H9 (cell line): ENCODE measurements at regions not wholly inside any gene's neighbourhood (a gene's known extent, or its start where the extent isn't known, plus 50 kb on each side); places are given as distances from the start of the nearest gene placed in this dataset.

Experiments used
- DNase-seq: peaks from one replicate; pipeline ENCODE4 v3.0.0-alpha.2; 2017
- H2AFZ ChIP-seq: one replicate; pipeline ENCODE4 v1.6.1; 2013; ENCODE audit warnings: mild to moderate bottlenecking, low read length, control low read depth, moderate library complexity
- H2AK5ac ChIP-seq: 2 replicates; pipeline ENCODE4 v1.6.1; 2013; ENCODE audit warnings: low read length, control low read depth, mixed read lengths; ENCODE audit not compliant: insufficient read length
- H2BK120ac ChIP-seq: one replicate; pipeline ENCODE4 v1.6.1; 2013; ENCODE audit warnings: low read depth, mild to moderate bottlenecking, low read length, control low read depth, inconsistent platforms; ENCODE audit not compliant: poor library complexity, severe bottlenecking
- H2BK12ac ChIP-seq: 2 replicates; pipeline ENCODE4 v1.6.1; 2013; ENCODE audit warnings: low read length, control low read depth, mixed read lengths, low read depth; ENCODE audit not compliant: insufficient read length
- H2BK15ac ChIP-seq: 2 replicates; pipeline ENCODE4 v1.6.1; 2013; ENCODE audit warnings: low read depth, low read length, control low read depth
- H2BK20ac ChIP-seq: one replicate; pipeline ENCODE4 v1.6.1; 2013; ENCODE audit warnings: low read depth, mild to moderate bottlenecking, low read length, control low read depth, inconsistent platforms; ENCODE audit not compliant: poor library complexity, severe bottlenecking
- H2BK5ac ChIP-seq: 2 replicates; pipeline ENCODE4 v1.6.1; 2013; ENCODE audit warnings: low read length, control low read depth, mixed read lengths; ENCODE audit not compliant: insufficient read length
- H3K14ac ChIP-seq: 2 replicates; pipeline ENCODE4 v1.6.1; 2013; ENCODE audit warnings: low read length, control low read depth; ENCODE audit not compliant: insufficient read depth
- H3K18ac ChIP-seq: 2 replicates; pipeline ENCODE4 v1.6.1; 2013; ENCODE audit warnings: low read depth, mild to moderate bottlenecking, mixed read lengths, low read length, control low read depth; ENCODE audit not compliant: insufficient read length
- H3K23ac ChIP-seq: 2 replicates; pipeline ENCODE4 v1.6.1; 2013; ENCODE audit warnings: low read length, control low read depth, mixed read lengths, low read depth; ENCODE audit not compliant: insufficient read length
- H3K23me2 ChIP-seq: 2 replicates; pipeline ENCODE4 v1.6.1; 2013; ENCODE audit warnings: low read depth, mild to moderate bottlenecking, mixed read lengths, low read length, control low read depth; ENCODE audit not compliant: insufficient read length, poor library complexity, severe bottlenecking
- H3K27ac ChIP-seq: 2 replicates; pipeline ENCODE4 v1.5.1; 2013; ENCODE audit warnings: low read length, control low read depth, mixed read lengths, low read depth; ENCODE audit not compliant: insufficient read length
- H3K27me3 ChIP-seq: 2 replicates; pipeline ENCODE4 v1.6.1; 2013; ENCODE audit warnings: low read length, control low read depth, inconsistent platforms; ENCODE audit not compliant: insufficient read depth
- H3K4ac ChIP-seq: 2 replicates; pipeline ENCODE4 v1.6.1; 2013; ENCODE audit warnings: low read depth, mild to moderate bottlenecking, control low read depth, inconsistent platforms, low read length, moderate library complexity
- H3K4me1 ChIP-seq: 2 replicates; pipeline ENCODE4 v1.6.1; 2013; ENCODE audit warnings: low read length, control low read depth, inconsistent platforms; ENCODE audit not compliant: insufficient read depth
- H3K4me2 ChIP-seq: 2 replicates; pipeline ENCODE4 v1.6.1; 2013; ENCODE audit warnings: low read length, control low read depth, mixed read lengths; ENCODE audit not compliant: insufficient read length, insufficient read depth
- H3K56ac ChIP-seq: 2 replicates; pipeline ENCODE4 v1.6.1; 2013; ENCODE audit warnings: low read depth, mild to moderate bottlenecking, mixed read lengths, low read length, control low read depth; ENCODE audit not compliant: insufficient read length
- H3K79me1 ChIP-seq: 2 replicates; pipeline ENCODE4 v1.6.1; 2013; ENCODE audit warnings: low read depth, mild to moderate bottlenecking, moderate library complexity, low read length, control low read depth, inconsistent platforms; ENCODE audit not compliant: insufficient read depth, poor library complexity, severe bottlenecking
- H3K79me2 ChIP-seq: 2 replicates; pipeline ENCODE4 v1.6.1; 2013; ENCODE audit warnings: low read length, control low read depth, inconsistent platforms; ENCODE audit not compliant: insufficient read depth
- H3K9ac ChIP-seq: 2 replicates; pipeline ENCODE4 v1.6.1; 2013; ENCODE audit warnings: low read length, control low read depth, mixed read lengths; ENCODE audit not compliant: insufficient read length; ENCODE audit errors: extremely low read depth
- H3K9me3 ChIP-seq: one replicate; pipeline ENCODE4 v1.6.1; 2013; ENCODE audit warnings: low read depth, low read length, inconsistent platforms; ENCODE audit not compliant: control insufficient read depth
- H3T11ph ChIP-seq: one replicate; pipeline ENCODE4 v1.6.1; 2013; ENCODE audit warnings: mild to moderate bottlenecking, low read length, control low read depth, inconsistent platforms
- H4K20me1 ChIP-seq: one replicate; pipeline ENCODE4 v1.6.1; 2013; ENCODE audit not compliant: control insufficient read depth, insufficient read length, insufficient read depth
- H4K5ac ChIP-seq: 2 replicates; pipeline ENCODE4 v1.6.1; 2013; ENCODE audit warnings: low read depth, mild to moderate bottlenecking, mixed read lengths, low read length, control low read depth; ENCODE audit not compliant: insufficient read length
- H4K8ac ChIP-seq: replicated peaks from 2 replicates; pipeline ENCODE4 v1.6.1; 2013; ENCODE audit warnings: low read length, control low read depth, mixed read lengths, low read depth; ENCODE audit not compliant: insufficient read length
- H4K91ac ChIP-seq: 2 replicates; pipeline ENCODE4 v1.6.1; 2013; ENCODE audit warnings: low read depth, mild to moderate bottlenecking, moderate library complexity, mixed read lengths, low read length, control low read depth; ENCODE audit not compliant: insufficient read length
- H3K27ac Mint-ChIP-seq, 3 experiments: 2 replicates in 2 of 3; 3 replicates in 1 of 3; pipeline ENCODE4 v1.8.0; 2020 to 2021; ENCODE audit warnings: mixed read lengths in 3 of 3, mild to moderate bottlenecking in 1 of 3, moderate library complexity in 1 of 3
- H3K27me3 Mint-ChIP-seq: 2 replicates; pipeline ENCODE4 v1.8.0; 2021; ENCODE audit warnings: low read depth, mild to moderate bottlenecking, moderate library complexity, mixed read lengths
- H3K36me3 Mint-ChIP-seq, 3 experiments: 2 replicates in 2 of 3; 3 replicates in 1 of 3; pipeline ENCODE4 v1.8.0; 2020 to 2021; ENCODE audit warnings: low read depth in 3 of 3, mixed read lengths in 3 of 3; ENCODE audit not compliant: insufficient read depth in 1 of 3
- H3K4me1 Mint-ChIP-seq, 2 experiments: 2 replicates each; pipeline ENCODE4 v1.8.0; 2020; ENCODE audit warnings: mixed read lengths in 2 of 2
- H3K4me3 Mint-ChIP-seq, 2 experiments: 2 replicates in 1 of 2; 3 replicates in 1 of 2; pipeline ENCODE4 v1.8.0; 2020 to 2021; ENCODE audit warnings: mild to moderate bottlenecking in 2 of 2, mixed read lengths in 2 of 2, moderate library complexity in 1 of 2
- H3K9me3 Mint-ChIP-seq, 2 experiments: 2 replicates in 1 of 2; 3 replicates in 1 of 2; pipeline ENCODE4 v1.8.0; 2020; ENCODE audit warnings: mild to moderate bottlenecking in 2 of 2, mixed read lengths in 2 of 2, moderate library complexity in 1 of 2
- CTCF ChIP-seq: fragments of 200-600 bp; sonication (generic); conservative IDR thresholded peaks from 3 replicates; pipeline ENCODE4 v1.8.0; 2021; ENCODE audit warnings: antibody characterized with exemption, mild to moderate bottlenecking
- WGBS: extraction: QIAGEN DNeasy Blood & Tissue Kit; methylation state at CpG from one replicate; pipeline ENCODE4 v1.1.7; 2013; ENCODE audit warnings: missing lambda C conversion rate, low lambda C conversion rate, mixed read lengths; ENCODE audit not compliant: insufficient read length; ENCODE audit errors: extremely low coverage; 5-methylcytosine and 5-hydroxymethylcytosine counted together

- no peak overlapping the region for H2BK12ac ChIP-seq
- H3K9me3 ChIP-seq = peaks cover 9% of the 10 kb centered on the region
- no peak for TF ChIP-seq CTCF
- H3K4me1 Mint-ChIP-seq = no peaks in the 10 kb centered on the region
- H3K4me3 Mint-ChIP-seq = no peak overlapping the region
- peaks cover 9% of the 10 kb centered on the region for H3K27me3 Mint-ChIP-seq
- DNase-seq = no peak
- no peaks in the 10 kb centered on the region for H4K20me1 ChIP-seq
- H2BK5ac ChIP-seq = no peak overlapping the region
- no peak overlapping the region for H4K5ac ChIP-seq
- no peak overlapping the region for H3K4ac ChIP-seq
- no peak overlapping the region for H3K27ac Mint-ChIP-seq
- no peak overlapping the region for H3K23ac ChIP-seq
- H3K27ac ChIP-seq = no peak overlapping the region
- no peak overlapping the region for H3T11ph ChIP-seq
- H3K27me3 ChIP-seq = no peaks in the 10 kb centered on the region
- H3K23me2 ChIP-seq = no peaks in the 10 kb centered on the region
- no peaks in the 10 kb centered on the region for H3K79me1 ChIP-seq
- H2BK15ac ChIP-seq = no peak overlapping the region
- no peak overlapping the region for H2BK120ac ChIP-seq
- H2AFZ ChIP-seq = no peak overlapping the region
- H3K36me3 Mint-ChIP-seq = peaks cover 22 to 40% (median 28%) of the 10 kb centered on the region in 3 experiments
- H3K9ac ChIP-seq = no peak overlapping the region
- no peak overlapping the region for H3K56ac ChIP-seq
- H4K8ac ChIP-seq = no peak overlapping the region
- WGBS = no CpG with 5 or more reads among the region's 28 CpGs
- no peak overlapping the region for H2AK5ac ChIP-seq
- H3K14ac ChIP-seq = no peak overlapping the region
- no peak overlapping the region for H2BK20ac ChIP-seq
- H4K91ac ChIP-seq = no peak overlapping the region
- H3K4me2 ChIP-seq = no peak overlapping the region
- H3K18ac ChIP-seq = no peak overlapping the region
- H3K79me2 ChIP-seq = no peaks in the 10 kb centered on the region
- H3K4me1 ChIP-seq = no peaks in the 10 kb centered on the region
- H3K9me3 Mint-ChIP-seq = peaks cover 91 to 100% of the 10 kb centered on the region in 2 experiments
Observed at GRCh38 chr7:153413540-153414287, 638.5 kb upstream of the DPP6 start.
